ENCODE measurements at regions not wholly inside any gene's neighbourhood (a gene's known extent, or its start where the extent isn't known, plus 50 kb on each side); places are given as distances from the start of the nearest gene placed in this dataset.
A peak's percentile ranks its signal among the peaks of the same experiment; 100 is the strongest.

DNA sequence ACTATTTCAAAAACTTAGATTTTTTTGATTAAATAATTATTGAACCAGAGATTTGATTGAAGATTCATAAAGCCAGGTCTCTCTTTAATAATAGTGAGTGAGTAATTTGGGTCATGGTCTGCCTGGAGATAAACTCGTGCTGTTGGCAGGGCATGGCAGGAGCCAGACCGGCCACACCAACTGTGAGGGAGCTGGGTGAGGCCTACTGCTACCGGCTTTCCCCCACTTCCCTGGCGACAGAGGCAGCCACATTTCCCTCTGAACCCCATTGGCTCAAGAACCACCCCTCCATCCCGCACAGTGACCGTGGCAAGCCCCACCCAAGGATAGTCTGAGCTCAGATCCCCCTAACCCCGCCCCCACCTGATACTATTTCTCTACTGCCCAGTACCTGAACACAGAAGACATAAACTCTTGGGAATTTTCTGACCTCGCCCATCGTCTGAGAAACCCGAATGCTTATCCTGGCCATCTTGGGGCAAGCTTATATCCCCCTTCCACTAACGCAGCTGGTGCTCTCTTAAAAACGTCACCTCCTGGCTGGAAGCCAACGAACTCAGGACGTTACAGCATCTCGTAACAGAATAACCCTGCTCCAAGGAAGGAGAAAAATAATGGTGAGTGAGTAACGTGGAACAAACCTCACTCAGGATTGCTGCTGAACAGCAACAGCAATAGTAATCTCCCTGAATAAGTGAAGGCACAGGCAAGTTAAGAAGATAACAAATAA is 627.6 kb upstream of the PCDH9 start:
- DNase-seq, result no peak

DNA sequence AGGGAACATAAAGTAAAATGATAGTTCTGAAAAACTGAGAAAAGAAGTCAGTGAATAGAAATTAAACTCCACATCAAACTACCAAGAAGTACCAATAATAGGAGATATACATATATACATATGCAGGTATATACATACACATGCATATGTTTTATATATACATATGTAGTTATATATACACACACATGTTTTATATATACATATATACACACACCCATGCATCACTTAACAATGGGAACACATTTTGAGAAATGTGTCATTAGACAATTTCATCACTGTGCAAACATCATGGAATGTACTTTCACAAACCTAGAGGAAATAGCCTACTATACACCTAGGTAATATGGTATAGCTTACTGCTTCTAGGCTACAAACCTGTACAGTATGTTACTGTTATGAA is 626.8 kb upstream of the PCDH9 start:
- DNase-seq, result no peak

DNA sequence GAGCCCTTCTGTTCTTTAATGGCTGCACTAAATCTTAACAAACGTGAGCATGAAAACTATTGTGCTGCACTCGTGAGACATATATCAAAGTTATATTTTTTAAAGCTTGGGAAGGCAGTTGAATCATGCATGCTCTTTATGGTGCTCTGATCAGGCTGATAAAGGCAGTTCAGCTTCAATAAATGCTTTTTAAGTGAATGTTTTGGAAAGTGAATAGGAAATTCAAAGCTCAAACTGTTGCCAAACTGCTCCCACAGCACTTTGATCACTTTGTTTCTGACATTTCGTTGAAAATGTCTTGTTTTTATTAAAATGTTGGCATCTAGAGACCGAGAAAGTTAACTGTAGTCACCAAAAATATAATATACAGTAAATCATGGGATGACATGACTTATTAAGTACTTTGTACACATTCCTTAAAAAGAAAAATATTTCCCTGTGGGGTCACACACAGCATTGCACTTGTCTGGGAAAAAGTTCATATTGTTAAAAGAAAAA is 625.7 kb upstream of the PCDH9 start:
- no peak for DNase-seq

GRCh38 chr13:67854990-67855389 is 624.9 kb upstream of the PCDH9 start:
- no peak for DNase-seq

DNA sequence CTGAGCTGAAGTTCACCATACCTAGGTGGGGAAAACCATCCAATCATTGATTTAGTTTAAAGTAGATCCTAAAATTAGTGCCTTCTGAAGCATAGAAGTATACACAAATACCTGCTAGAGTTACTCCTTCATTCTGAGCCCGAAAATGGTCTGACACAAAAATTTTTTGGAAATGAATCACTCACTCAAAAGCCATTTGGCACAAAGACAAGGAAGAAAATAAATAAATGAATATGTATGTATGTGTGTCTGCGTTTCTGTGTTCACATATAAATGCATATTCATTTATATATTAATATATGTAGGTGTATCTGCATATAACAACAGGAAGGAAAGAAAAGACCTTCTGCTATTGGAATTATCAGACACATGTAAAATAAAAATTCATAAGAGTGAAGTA is 614.4 kb upstream of the PCDH9 start:
- DNase-seq, result no peak

GRCh38 chr13:67841071-67841470 is 610.9 kb upstream of the PCDH9 start:
- no peak for DNase-seq

DNA sequence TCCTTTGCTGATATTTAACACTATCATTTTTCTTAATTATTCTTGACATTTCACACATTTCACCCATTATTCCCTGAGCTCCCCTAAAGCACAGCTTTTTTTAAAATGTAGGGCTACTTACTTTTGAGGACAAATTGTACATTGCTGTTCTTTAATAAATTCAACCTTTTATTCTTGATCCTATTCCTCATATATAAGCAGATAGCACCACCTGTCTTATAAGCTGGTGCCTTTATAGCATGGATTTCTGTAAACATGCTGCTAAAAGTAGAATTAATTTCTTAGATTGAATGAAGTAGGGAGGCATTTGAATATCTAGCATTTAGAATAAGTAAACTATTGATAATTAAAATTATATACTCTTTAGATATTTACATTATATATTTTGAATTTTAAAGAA is 603.4 kb upstream of the PCDH9 start:
- no peak for DNase-seq

- DNase-seq, result no peak
These were observed 599.5 kb upstream of the PCDH9 start for GRCh38 chr13:67829641-67830040.

- DNase-seq, result no peak
These were observed 597.9 kb upstream of the PCDH9 start for GRCh38 chr13:67827992-67828391.

DNA sequence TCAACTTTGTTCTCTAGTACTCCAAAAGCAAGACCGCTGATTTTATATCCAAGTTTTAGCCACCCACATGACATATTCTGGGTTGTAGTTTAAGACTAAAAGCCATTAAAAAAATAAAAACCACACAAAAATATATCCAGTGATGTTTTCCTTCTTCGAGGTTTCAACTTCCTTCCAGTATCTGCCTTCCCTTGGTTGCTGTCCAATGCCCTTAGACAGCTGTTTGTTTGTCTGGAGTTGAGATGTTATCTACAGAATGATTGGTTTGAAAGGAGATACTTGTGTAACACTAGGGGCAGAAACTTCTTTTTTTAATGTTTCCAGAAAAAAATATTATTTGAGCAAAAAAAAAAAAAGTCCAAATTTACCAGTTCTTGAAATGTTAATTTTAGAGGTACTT is 591.5 kb upstream of the PCDH9 start:
- DNase-seq, result no peak

GRCh38 chr13:67806796-67807195 is 576.7 kb upstream of the PCDH9 start:
- DNase-seq, result no peak

DNA sequence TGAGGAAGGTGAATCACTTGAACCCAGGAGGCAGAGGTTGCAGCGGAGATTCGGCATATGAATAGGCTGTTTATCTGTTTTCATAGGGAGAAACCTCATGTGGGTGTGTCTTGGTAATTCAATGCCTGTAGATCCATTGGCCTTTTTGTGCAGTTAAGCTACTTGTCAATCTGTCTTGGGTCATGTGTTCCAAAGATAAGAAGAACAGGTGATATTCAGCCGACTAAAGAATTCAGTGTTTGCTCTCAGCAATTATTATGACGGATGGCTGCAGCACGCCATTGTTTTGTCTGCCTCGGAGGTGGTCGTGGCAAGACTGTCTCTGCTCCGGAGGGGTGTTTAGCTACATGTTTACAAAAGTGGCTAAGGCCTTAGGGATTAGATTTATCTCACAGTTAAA is 573.0 kb upstream of the PCDH9 start:
- no peak for DNase-seq

GRCh38 chr13:67792151-67792676 is 562.1 kb upstream of the PCDH9 start:
- DNase-seq, result peak; percentile 48

DNA sequence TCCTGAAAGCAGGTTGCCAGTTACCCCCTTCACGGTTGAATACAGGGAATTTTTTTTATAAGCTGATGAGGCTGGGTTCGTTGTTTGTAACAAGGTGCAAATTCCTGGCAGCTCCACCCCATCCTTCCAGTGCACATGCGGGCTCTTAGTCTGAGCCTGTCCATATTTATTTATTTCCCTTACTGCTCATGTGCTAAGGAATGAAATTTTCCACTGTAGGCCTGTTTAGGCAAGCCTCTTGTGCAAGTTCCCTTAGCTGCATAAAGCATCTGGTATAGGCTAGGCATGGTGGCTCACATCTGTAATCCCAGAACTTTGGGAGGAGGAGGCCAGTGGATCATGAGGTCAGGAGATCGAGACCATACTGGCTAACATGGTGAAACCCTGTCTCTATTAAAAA is 560.9 kb upstream of the PCDH9 start:
- DNase-seq, result no peak

DNA sequence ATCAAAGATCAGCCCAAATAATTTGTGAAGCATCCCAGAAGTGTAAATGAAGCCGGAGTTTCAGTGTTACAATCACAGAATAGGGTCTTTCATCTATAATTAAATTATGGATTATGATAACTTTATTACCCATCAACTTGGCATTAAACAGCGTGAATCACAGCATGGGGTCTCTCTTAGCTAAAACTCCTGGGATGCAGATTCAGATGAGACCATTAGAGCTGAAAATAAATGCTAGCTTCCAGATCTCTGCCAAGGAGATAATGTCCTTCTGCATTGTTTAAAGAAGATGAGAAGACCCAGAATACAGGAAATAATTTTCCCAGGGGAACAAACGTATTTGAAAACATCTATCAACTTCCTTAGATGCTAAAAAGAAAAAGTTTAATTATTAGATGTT is 546.0 kb upstream of the PCDH9 start:
- no peak for DNase-seq

GRCh38 chr13:67775359-67775758 is 545.2 kb upstream of the PCDH9 start:
- DNase-seq, result no peak

DNA sequence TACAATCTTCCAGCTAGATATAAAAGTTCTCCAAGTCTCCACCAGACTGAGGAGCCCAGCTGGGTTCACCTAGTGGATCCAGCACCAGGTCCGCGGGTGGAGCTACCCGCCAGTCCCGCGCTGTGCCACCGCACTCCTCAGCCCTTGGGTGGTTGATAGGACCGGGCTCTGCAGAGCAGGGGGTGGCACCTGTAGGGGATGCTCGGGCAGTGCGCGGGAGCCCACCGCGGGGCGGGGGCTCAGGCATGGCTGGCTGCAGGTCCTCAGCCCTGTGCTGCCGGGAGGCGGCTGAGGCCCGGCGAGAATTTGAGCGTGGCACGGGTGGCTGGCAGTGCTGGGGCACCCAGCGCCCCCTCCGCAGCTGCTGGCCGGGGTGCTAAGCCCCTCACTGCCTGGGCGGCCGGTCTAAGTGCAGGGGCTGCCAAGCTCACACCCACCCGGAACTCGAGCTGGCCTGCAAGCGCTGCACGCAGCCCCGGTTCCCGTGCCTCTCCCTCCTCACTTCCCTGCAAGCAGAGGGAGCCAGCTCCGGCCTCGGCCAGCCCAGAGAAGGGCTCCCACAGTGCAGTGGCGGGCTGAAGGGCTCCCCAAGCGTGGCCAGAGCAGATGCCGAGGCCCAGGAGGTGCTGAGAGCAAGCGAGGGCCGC is 542.8 kb upstream of the PCDH9 start:
- no peak for DNase-seq

DNA sequence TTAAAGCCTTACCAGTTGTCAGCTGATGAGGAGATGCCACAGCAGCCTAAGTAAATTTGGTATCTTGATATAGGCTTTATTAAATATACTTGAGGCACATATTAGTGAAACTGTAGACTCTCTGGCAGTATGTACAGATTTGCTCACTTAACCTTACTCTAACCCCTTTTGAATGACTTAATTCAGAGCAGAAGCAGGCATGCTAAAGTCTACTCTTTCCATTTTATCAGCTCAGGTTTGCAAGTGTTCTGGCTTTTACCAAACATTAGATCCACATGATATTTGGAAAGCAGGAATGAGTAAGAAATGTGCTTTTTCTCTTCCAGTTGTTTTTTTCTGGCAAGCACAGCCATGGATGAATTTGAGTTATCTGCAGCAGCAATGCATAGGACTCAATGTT is 541.0 kb upstream of the PCDH9 start:
- no peak for DNase-seq

- DNase-seq, result peak; percentile 31
These were observed 539.8 kb upstream of the PCDH9 start for GRCh38 chr13:67769987-67770341.

DNA sequence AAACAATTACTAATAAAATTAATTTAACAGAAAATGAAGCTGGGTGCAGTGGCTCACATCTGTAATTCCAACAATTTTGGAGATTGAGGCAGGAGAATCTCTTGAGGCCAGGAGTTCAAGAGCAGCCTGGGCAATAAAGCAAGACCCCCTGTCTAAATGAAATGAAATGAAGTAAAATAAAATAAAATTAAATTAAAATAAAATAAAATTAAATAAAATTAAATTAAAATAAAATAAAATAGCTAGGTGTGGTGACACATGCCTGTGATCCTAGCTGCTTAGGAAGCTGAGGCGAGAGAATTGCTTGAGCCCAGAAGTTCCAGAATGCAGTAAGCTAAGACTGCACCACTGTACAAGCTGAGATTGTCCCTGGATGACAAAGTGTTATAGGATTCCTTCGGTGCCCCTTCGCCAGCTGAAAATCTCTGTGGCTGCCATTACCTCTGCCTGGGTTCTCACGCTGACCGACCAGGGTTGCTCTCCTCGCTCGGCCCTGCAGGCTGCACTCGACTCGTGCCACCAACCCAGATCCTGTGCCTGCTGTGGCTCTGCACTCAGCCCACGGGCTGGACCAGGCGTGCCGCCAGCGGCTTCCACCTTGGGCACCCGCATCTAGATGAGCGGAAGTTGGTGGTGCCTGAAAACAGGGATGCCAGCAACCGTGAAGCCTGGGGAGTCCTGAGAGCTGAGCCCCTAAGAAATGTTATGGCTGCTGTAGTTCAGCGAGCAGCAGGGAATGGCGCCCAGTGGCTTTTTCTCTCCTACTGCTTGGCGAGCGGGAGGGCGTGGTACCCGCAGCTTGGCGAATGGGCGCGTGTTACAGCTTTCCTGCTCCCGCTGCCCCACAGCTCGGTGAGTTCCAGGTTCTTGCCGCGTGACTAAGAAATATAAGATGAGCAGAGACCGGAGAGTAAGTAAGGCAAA is 539.2 kb upstream of the PCDH9 start:
- DNase-seq, result peak; percentile 27

- DNase-seq, result no peak
These were observed 533.8 kb upstream of the PCDH9 start for GRCh38 chr13:67763984-67764383.

DNA sequence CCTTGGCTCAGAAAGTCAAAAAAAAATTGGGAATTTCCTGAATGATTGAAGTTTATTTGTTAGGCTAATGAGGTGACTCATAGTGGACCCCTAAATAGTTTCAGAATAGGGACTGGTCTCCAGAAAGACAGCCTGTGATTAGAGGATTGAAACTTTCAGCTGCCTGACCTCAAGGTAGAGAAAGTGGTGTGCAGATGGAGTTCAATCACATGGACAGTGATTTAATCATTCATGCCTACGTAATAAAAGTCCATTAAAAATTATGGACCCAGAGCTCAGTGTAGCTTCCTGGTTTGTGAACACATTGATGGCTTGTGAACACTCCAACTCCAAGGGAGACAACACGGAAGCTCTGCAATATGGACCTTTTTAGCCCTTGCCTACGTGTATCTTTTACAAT is 533.2 kb upstream of the PCDH9 start:
- no peak for DNase-seq

DNA sequence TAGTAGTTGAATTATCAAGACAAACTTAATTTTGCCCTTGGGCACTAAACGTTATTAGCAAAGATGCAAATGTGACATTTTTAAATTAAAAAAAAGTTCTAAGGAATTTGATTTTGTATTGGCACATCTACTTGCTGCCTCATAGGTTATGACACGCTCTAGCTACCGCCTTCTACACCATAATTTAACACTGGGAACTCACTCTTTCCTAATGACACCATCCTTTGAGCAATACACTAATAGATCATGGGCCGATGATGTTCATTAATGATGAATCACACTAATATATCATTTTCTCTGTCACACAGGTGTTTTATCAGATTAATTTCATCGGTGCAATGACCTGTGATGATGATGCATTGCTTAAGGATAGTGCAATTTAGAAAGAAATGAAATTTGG is 528.8 kb upstream of the PCDH9 start:
- DNase-seq, result no peak

GRCh38 chr13:67754012-67754411 is 523.9 kb upstream of the PCDH9 start:
- DNase-seq, result no peak

Measured in NCI-H1105 (cell line).